ENCODE measurements at regions not wholly inside any gene's neighbourhood (a gene's known extent, or its start where the extent isn't known, plus 50 kb on each side); places are given as distances from the start of the nearest gene placed in this dataset.

GRCh38 chr1:95926331-95926730, 692.3 kb downstream of the RWDD3 start:
- intact Hi-C loops (cut with DNase I) = no loop called here
- WGBS, 2 donors = 43 to 58% methylated on average over 1 of the region's 1 CpG
- H3K9me3 ChIP-seq = no peaks in the 10 kb centered on the region
- no peaks in the 10 kb centered on the region for H3K36me3 ChIP-seq
- no peak for DNase-seq
- H3K27ac ChIP-seq = no peak overlapping the region
- H3K4me3 ChIP-seq = no peak overlapping the region
- TF ChIP-seq CTCF (IDR thresholded peaks at IDR 0.05) (no peak), POLR2A (IDR thresholded peaks at IDR 0.05) (no peak)
- no peaks in the 10 kb centered on the region for H3K4me1 ChIP-seq
- no peaks in the 10 kb centered on the region for H3K27me3 ChIP-seq

DNA sequence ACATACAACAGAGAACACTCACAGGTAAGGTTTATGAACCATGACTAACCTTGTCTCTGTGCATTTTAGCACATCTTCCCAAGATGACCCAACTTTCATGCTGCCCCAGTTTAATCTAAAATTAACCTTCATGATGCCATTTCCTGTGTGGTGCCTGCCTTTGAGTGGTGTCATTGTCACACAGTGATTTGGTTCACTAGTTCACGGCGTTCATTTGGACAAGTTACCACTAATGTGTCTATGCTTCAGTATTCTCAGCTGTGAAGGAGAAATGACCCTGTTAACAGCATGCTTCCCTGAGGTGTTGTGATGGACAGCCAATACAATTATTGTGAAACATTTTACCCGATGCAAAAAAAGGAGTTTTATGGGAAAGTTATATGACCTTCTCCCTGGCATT, 693.1 kb downstream of the RWDD3 start:
- no peak overlapping the region for H3K27ac ChIP-seq
- intact Hi-C loops (cut with DNase I) = no loop called here
- H3K36me3 ChIP-seq = no peaks in the 10 kb centered on the region
- no peak for DNase-seq
- H3K9me3 ChIP-seq = no peaks in the 10 kb centered on the region
- H3K4me3 ChIP-seq = no peak overlapping the region
- no peaks in the 10 kb centered on the region for H3K4me1 ChIP-seq
- TF ChIP-seq CTCF (IDR thresholded peaks at IDR 0.05) (no peak), POLR2A (IDR thresholded peaks at IDR 0.05) (no peak)
- 71 to 75% methylated on average over 3 of the region's 3 CpGs for WGBS, 2 donors
- no peaks in the 10 kb centered on the region for H3K27me3 ChIP-seq

DNA sequence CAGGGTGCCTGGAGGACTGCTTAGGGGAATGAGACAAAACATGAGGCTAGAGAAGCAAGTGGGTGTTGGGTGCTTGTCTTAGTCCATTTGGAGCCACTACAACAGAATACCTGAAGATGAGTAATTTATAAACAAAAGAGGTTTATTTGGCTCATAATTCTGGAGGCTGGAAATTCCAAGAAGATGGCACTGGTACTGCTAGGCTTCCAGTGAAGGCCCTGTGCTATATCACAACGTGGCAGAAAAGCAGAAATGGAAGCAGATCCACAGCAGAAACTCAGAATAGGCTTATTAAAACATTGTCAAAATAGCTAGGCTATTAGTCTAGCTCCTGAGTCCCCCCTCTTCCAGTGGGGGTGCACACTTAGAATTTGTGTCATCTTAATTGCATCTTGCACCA, 701.7 kb downstream of the RWDD3 start:
- no peaks in the 10 kb centered on the region for H3K27me3 ChIP-seq
- H3K9me3 ChIP-seq = no peaks in the 10 kb centered on the region
- H3K4me3 ChIP-seq = no peak overlapping the region
- intact Hi-C loops (cut with DNase I) = no loop called here
- H3K4me1 ChIP-seq = no peaks in the 10 kb centered on the region
- H3K36me3 ChIP-seq = no peaks in the 10 kb centered on the region
- no peak for TF ChIP-seq POLR2A (IDR thresholded peaks at IDR 0.05)
- TF ChIP-seq CTCF (IDR thresholded peaks at IDR 0.05) = no peak
- no peak overlapping the region for H3K27ac ChIP-seq
- DNase-seq = no peak
- WGBS, 2 donors = 50 to 64% methylated on average over 1 of the region's 1 CpG

- no peaks in the 10 kb centered on the region for H3K27me3 ChIP-seq
- 50 to 58% methylated on average over 3 of the region's 3 CpGs for WGBS, 2 donors
- H3K4me1 ChIP-seq = no peaks in the 10 kb centered on the region
- H3K9me3 ChIP-seq = no peaks in the 10 kb centered on the region
- DNase-seq = no peak
- intact Hi-C loops (cut with DNase I) = no loop called here
- H3K27ac ChIP-seq = no peak overlapping the region
- TF ChIP-seq POLR2A (IDR thresholded peaks at IDR 0.05) = no peak
- no peak for TF ChIP-seq CTCF (IDR thresholded peaks at IDR 0.05)
- H3K36me3 ChIP-seq = no peaks in the 10 kb centered on the region
- H3K4me3 ChIP-seq = no peak overlapping the region
Observed at GRCh38 chr1:95941121-95941798, 707.2 kb downstream of the RWDD3 start.

DNA sequence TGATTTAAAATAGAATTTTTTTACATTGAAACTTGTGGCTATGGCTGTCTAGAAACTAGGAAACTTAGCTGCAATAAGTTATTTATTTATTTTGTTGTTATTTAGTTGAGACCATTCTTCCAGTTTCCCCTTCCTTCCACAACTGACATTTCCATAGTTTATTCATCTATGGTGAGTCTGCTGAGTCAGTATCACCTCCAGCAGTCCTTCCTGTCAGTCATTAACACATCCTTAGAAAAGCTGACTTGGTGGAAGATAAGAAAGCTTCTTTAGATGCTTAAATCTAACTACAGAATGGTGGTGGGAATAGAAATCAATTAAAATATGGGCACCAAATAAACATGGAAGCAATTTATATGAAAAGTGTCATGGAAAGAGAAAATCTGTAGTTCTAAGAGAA, 714.0 kb downstream of the RWDD3 start:
- Histone ChIP-seq H3K36me3 (no peaks in the 10 kb centered on the region), H3K27ac (no peak overlapping the region), H3K4me3 (no peak overlapping the region), H3K9me3 (no peaks in the 10 kb centered on the region), H3K4me1 (peaks cover 0 to 4% (median 0%) of the 10 kb centered on the region in 3 donors), H3K27me3 (no peaks in the 10 kb centered on the region)
- TF ChIP-seq CTCF (IDR thresholded peaks at IDR 0.05) = no peak
- no peak for TF ChIP-seq POLR2A (IDR thresholded peaks at IDR 0.05)
- intact Hi-C loops (cut with DNase I) = no loop called here
- DNase-seq = no peak
